Lower leg skin (tissue), 3 donors: ENCODE measurements at regions not wholly inside any gene's neighbourhood (a gene's known extent, or its start where the extent isn't known, plus 50 kb on each side); places are given as distances from the start of the nearest gene placed in this dataset.
"Not testable (repeated sequence)": the region's sequence is repeated elsewhere in the genome, so short reads cannot be mapped to it uniquely, and the experiment has no call there.

Experiments used
- POLR2A ChIP-seq, 2 donors: fragments of 450-650 bp; IDR thresholded peaks; one replicate each; pipeline ENCODE4 v1.6.1; 2016 to 2017; ENCODE audit warnings: antibody characterized with exemption in 2 of 2, mild to moderate bottlenecking in 1 of 2, moderate library complexity in 1 of 2
- TF ChIP-seq, protein P1 (sequence below), 3 donors: fragments of 450-650 bp; IDR thresholded peaks; one replicate each; pipeline ENCODE4 v1.5.1; 2016; ENCODE audit warnings: antibody characterized with exemption in 3 of 3, mild to moderate bottlenecking in 3 of 3, moderate library complexity in 2 of 3

DNA sequence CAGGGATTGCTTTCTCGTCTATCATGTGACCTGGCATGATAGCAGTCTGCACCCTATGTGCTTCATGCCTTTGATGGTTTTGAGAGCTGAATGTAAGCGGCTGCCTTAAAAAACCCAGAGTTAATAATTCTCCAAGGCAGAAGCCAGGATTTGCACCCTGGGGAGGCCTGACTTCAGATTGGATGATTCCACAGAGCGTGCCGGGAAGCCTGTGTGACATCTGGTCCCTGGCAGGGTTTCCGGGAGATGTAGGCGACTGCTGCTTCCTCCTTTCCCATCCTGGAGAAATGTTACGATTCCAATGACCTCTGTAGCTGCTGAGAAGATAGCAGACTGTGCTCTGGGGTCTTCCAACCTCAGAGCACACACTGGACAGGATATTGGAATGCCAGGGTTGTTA, 255.0 kb downstream of the GADD45G start:
- TF ChIP-seq, protein P1, sequence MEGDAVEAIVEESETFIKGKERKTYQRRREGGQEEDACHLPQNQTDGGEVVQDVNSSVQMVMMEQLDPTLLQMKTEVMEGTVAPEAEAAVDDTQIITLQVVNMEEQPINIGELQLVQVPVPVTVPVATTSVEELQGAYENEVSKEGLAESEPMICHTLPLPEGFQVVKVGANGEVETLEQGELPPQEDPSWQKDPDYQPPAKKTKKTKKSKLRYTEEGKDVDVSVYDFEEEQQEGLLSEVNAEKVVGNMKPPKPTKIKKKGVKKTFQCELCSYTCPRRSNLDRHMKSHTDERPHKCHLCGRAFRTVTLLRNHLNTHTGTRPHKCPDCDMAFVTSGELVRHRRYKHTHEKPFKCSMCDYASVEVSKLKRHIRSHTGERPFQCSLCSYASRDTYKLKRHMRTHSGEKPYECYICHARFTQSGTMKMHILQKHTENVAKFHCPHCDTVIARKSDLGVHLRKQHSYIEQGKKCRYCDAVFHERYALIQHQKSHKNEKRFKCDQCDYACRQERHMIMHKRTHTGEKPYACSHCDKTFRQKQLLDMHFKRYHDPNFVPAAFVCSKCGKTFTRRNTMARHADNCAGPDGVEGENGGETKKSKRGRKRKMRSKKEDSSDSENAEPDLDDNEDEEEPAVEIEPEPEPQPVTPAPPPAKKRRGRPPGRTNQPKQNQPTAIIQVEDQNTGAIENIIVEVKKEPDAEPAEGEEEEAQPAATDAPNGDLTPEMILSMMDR (IDR thresholded peaks at IDR 0.05): not testable (repeated sequence)
- TF ChIP-seq POLR2A (IDR thresholded peaks at IDR 0.05): not testable (repeated sequence)
